ENCODE measurements at regions not wholly inside any gene's neighbourhood (a gene's known extent, or its start where the extent isn't known, plus 50 kb on each side); places are given as distances from the start of the nearest gene placed in this dataset.
"Not testable (repeated sequence)": the region's sequence is repeated elsewhere in the genome, so short reads cannot be mapped to it uniquely, and the experiment has no call there.

- no peak for DNase-seq (ENCODE audit: low read depth)
Measured at GRCh38 chr2:39872748-39873147, 93.7 kb upstream of the THUMPD2 start.

- peak; percentile 86 for DNase-seq (ENCODE audit: low read depth)
Measured at GRCh38 chr2:39871291-39871761, 92.3 kb upstream of the THUMPD2 start.

GRCh38 chr2:39870871-39871270 is 91.8 kb upstream of the THUMPD2 start:
- no peak for DNase-seq (ENCODE audit: low read depth)

- no peak for DNase-seq (ENCODE audit: low read depth)
Measured at GRCh38 chr2:39867268-39867667, 88.2 kb upstream of the THUMPD2 start.

GRCh38 chr2:39865751-39866150 is 86.7 kb upstream of the THUMPD2 start:
- DNase-seq (ENCODE audit: low read depth): no peak

GRCh38 chr2:39863672-39864071 is 84.6 kb upstream of the THUMPD2 start:
- not testable (repeated sequence) for DNase-seq (ENCODE audit: low read depth)

GRCh38 chr2:39860538-39860937 is 81.5 kb upstream of the THUMPD2 start:
- DNase-seq (ENCODE audit: low read depth): no peak

- DNase-seq (ENCODE audit: low read depth): no peak
Measured at GRCh38 chr2:39858677-39859076, 79.6 kb upstream of the THUMPD2 start.

GRCh38 chr2:39855856-39856255 is 76.8 kb upstream of the THUMPD2 start:
- DNase-seq (ENCODE audit: low read depth): no peak

- no peak for DNase-seq (ENCODE audit: low read depth)
Measured at GRCh38 chr2:39854771-39855170, 75.7 kb upstream of the THUMPD2 start.

- DNase-seq (ENCODE audit: low read depth): no peak
Measured at GRCh38 chr2:39852831-39853230, 73.8 kb upstream of the THUMPD2 start.

GRCh38 chr2:39851651-39852110 is 72.6 kb upstream of the THUMPD2 start:
- DNase-seq (ENCODE audit: low read depth): no peak

- no peak for DNase-seq (ENCODE audit: low read depth)
Measured at GRCh38 chr2:39851251-39851650, 72.2 kb upstream of the THUMPD2 start.

GRCh38 chr2:39849982-39850526 is 71.0 kb upstream of the THUMPD2 start:
- no peak for DNase-seq (ENCODE audit: low read depth)

GRCh38 chr2:39849064-39849463 is 70.0 kb upstream of the THUMPD2 start:
- DNase-seq (ENCODE audit: low read depth): no peak

GRCh38 chr2:39845460-39846146 is 66.5 kb upstream of the THUMPD2 start:
- no peak for DNase-seq (ENCODE audit: low read depth)

- DNase-seq (ENCODE audit: low read depth): no peak
Measured at GRCh38 chr2:39839261-39839848, 60.3 kb upstream of the THUMPD2 start.

- no peak for DNase-seq (ENCODE audit: low read depth)
Measured at GRCh38 chr2:39838589-39838988, 59.5 kb upstream of the THUMPD2 start.

- DNase-seq (ENCODE audit: low read depth): no peak
Measured at GRCh38 chr2:39837856-39838453, 58.9 kb upstream of the THUMPD2 start.

- no peak for DNase-seq (ENCODE audit: low read depth)
Measured at GRCh38 chr2:39836638-39837037, 57.6 kb upstream of the THUMPD2 start.

GRCh38 chr2:39834426-39834825 is 55.4 kb upstream of the THUMPD2 start:
- no peak for DNase-seq (ENCODE audit: low read depth)

GRCh38 chr2:39830610-39831009 is 51.6 kb upstream of the THUMPD2 start:
- not testable (repeated sequence) for DNase-seq (ENCODE audit: low read depth)

Data from HS-5 (cell line).